Activated naive CD4-positive, alpha-beta T cell treated with anti-CD3 and anti-CD28 coated beads, Interleukin-2, amount 50 U/mL, for 72 hours (primary cell): ENCODE measurements at regions not wholly inside any gene's neighbourhood (a gene's known extent, or its start where the extent isn't known, plus 50 kb on each side); places are given as distances from the start of the nearest gene placed in this dataset.
A peak's percentile ranks its signal among the peaks of the same experiment; 100 is the strongest.

Source experiments
- ATAC-seq, 2 donors: fragments of 150-1000 bp; cut with Tn5 transposase; 2 replicates each; pipeline ENCODE4 v1.10.0; 2021; ENCODE audit warnings: mild to moderate bottlenecking in 2 of 2, moderate library complexity in 2 of 2
- DNase-seq, 2 donors: peaks; one replicate each; pipeline ENCODE4 v3.0.0; 2021 to 2022; ENCODE audit warnings: low spot score in 2 of 2
- H3K27ac Mint-ChIP-seq, 2 donors: one replicate each; pipeline ENCODE4 v1.8.0; 2022; ENCODE audit warnings: mild to moderate bottlenecking in 2 of 2, mixed read lengths in 2 of 2
- H3K36me3 Mint-ChIP-seq, 2 donors: one replicate each; pipeline ENCODE4 v1.8.0; 2022; ENCODE audit warnings: mixed read lengths in 2 of 2
- H3K9me3 Mint-ChIP-seq, 2 donors: one replicate each; pipeline ENCODE4 v1.8.0; 2022; ENCODE audit warnings: mixed read lengths in 2 of 2

DNA sequence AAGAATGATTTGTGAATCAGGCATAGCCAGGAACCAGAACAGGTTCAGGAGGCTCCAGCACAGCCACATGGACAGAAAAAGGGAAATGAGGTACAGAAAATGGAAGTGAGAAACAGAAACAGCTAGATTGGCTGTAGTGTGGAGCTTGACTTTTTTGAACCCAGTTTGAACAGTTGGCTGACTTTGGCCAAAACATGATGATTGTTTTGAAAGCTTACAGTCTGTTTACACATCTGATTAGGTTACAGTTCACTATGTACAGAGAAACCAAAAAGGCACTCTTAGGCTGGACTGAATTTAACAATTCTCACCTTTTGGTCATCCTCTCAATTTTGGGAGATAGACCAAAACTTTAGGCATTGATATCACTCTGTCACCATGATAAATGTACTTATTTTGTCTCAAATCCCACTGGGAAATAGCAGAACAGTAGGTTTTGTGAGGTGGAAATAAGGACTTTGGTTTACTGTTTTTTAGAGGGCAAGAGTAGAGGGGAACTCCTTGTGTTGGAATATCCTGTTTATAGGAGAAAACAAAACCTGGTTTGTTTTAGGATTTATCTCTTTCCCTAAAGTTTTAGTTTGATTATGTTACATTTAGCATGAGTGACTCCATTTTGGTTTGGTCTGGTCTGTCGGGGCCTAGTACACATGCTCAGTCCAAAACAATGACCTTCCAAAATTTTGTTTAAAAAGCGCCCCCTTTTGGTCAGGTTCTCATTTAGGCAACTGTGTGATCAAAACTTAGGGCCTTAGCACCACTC is 123.1 kb downstream of the OLIG3 start:
- Mint-ChIP-seq H3K9me3 (no peaks in the 10 kb centered on the region), H3K27ac (no peak overlapping the region), H3K36me3 (no peaks in the 10 kb centered on the region)
- DNase-seq (no peak), ATAC-seq (no peak)

DNA sequence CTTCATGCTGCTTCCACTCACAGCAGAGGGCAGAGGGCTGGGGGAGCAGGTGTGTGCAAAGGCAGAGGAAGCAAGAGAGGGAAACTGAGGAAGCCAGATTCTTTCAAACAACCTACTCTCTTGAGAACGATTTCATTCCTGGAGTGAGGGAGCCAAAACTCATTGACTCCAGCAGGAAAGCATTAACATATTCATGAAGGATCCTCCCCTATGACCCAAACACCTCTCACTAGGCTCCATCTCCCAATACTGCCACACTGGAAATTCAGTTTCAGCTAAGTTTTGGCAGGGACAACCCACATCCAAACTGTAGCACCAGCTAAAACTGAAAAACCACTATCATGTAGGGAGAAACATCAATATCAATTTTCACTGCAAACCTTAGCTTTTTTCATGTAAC is 125.1 kb downstream of the OLIG3 start:
- no peak overlapping the region for H3K27ac Mint-ChIP-seq
- DNase-seq (no peak), ATAC-seq (no peak)
- no peaks in the 10 kb centered on the region for H3K9me3 Mint-ChIP-seq
- H3K36me3 Mint-ChIP-seq = no peaks in the 10 kb centered on the region

DNA sequence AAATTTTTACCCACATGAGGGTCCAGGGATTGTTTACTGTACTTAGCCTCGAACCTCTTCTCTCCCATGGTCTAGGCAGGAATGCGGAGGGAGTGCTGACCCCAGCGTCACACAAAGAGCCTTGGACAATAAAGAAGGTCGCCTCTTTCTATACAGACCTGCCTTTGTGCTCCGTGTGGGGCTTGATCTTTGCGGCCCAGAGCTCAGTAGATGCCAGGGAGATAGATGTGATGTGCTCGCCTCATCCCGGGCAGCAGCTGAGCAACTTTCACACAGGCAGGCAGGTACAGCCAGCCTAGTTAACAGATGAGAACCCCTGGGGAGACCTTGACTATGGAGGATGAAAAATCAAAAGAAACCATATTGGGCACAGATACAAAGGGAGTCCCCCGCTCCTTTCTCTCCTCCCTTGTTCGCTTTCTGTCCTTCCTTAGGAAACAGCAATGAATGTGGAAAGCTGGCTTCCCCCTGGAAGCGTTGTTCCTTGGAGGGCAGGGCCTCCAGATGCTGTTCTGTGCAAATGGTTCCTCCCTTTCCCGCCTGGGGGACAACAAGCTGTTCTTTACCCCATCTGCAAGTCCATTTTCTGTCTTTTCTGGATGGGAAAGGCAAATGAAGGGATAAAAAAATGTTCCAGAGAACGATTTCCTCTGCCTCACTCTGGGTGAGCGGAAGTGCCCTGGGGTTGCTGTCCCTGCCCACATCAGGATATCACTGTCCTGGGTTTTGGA is 128.3 kb downstream of the OLIG3 start:
- Mint-ChIP-seq H3K36me3 (no peaks in the 10 kb centered on the region), H3K9me3 (no peaks in the 10 kb centered on the region), H3K27ac (no peak overlapping the region)
- ATAC-seq = no peak
- no peak for DNase-seq

- H3K36me3 Mint-ChIP-seq = no peaks in the 10 kb centered on the region
- ATAC-seq (peak; percentile 58 to 91), DNase-seq (no peak)
- peak overlapping the region in 1 of 2 donors; percentile 3 for H3K27ac Mint-ChIP-seq
- H3K9me3 Mint-ChIP-seq = no peaks in the 10 kb centered on the region
These were observed 130.4 kb downstream of the OLIG3 start for GRCh38 chr6:137363805-137364138.

GRCh38 chr6:137362878-137363804 is 131.1 kb downstream of the OLIG3 start:
- Mint-ChIP-seq H3K27ac (no peak overlapping the region), H3K36me3 (no peaks in the 10 kb centered on the region), H3K9me3 (no peaks in the 10 kb centered on the region)
- ATAC-seq (peak in 1 of 2 donors; percentile 68), DNase-seq (no peak)

GRCh38 chr6:137361701-137362100 is 132.5 kb downstream of the OLIG3 start:
- Mint-ChIP-seq H3K27ac (no peak overlapping the region), H3K36me3 (no peaks in the 10 kb centered on the region)
- DNase-seq = no peak

DNA sequence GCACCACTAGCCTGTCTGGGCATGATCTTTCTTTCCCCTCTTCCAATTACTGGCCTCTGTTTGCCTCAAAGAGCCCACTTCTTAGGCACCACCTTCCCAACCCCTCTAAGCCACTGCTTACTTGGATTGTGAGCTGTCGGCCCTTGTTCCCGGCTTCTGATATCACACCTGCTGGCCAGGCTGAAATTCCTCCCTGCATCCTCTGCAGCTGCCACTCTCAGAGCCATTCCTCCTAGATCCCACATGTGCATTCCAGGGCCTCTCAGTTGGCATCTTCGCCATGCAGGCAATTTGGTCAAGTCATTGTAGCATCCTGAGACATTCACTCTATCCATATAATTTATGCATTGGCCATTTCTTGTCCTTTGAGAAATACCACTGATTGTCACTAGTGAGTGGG is 135.9 kb downstream of the OLIG3 start:
- no peak overlapping the region for H3K27ac Mint-ChIP-seq
- ATAC-seq (no peak), DNase-seq (no peak)
- no peaks in the 10 kb centered on the region for H3K9me3 Mint-ChIP-seq
- H3K36me3 Mint-ChIP-seq = no peaks in the 10 kb centered on the region

More at GRCh38 chr6:137361701-137362100, 132.5 kb downstream of the OLIG3 start:
- no peak for ATAC-seq
- no peaks in the 10 kb centered on the region for H3K9me3 Mint-ChIP-seq

DNA sequence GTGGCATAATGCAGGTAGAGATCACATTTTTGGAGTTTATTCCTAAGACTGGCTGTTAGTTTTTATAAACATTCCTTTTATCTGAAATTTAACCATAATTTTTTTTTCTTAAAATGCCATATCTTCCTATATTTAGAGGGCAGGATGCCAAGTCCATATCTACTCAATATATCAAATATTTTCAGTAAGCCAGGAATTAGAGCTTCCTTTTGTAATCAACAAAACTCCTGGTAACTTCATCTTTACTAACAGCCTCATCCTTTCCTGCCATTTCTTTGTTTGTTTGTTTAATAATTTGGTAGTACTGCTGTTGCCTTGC is 136.3 kb downstream of the OLIG3 start:
- no peak overlapping the region for H3K27ac Mint-ChIP-seq
- H3K36me3 Mint-ChIP-seq = no peaks in the 10 kb centered on the region
- no peaks in the 10 kb centered on the region for H3K9me3 Mint-ChIP-seq
- no peak for ATAC-seq
- no peak for DNase-seq

GRCh38 chr6:137357263-137357947 is 136.8 kb downstream of the OLIG3 start:
- DNase-seq (no peak), ATAC-seq (no peak)
- Mint-ChIP-seq H3K9me3 (no peaks in the 10 kb centered on the region), H3K36me3 (no peaks in the 10 kb centered on the region), H3K27ac (no peak overlapping the region)

DNA sequence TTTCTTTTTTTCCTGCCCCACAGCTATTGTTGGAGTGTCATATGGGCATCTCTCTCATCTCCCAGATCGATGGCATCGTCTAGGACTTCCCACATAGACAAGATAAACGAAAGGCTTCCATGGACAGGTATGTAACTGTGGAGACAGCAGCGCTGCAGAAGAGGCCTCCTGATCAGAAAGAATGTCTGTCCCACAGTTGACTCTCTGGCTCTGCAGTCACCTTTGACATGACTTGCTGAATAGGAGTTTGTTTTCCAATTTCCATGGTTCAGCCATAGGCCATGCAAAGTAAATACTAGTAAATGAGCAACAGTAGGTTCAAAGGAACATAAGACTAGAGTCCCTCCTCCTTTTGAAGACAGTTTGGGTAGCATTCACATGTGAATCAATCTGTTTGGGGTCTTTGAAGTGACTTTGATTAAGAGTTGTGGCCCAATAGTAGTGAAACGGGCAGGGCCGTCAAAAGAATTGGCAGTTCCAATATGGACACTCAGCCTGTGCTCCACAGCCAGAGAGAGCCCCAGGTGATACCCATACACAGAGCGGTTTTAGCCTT is 134.7 kb upstream of the IFNGR1 start:
- H3K9me3 Mint-ChIP-seq = no peaks in the 10 kb centered on the region
- H3K27ac Mint-ChIP-seq = no peak overlapping the region
- ATAC-seq = no peak

GRCh38 chr6:137353346-137353745 is 134.2 kb upstream of the IFNGR1 start:
- ATAC-seq (peak; percentile 50 to 69), DNase-seq (no peak)
- no peak overlapping the region for H3K27ac Mint-ChIP-seq
- no peaks in the 10 kb centered on the region for H3K36me3 Mint-ChIP-seq
- H3K9me3 Mint-ChIP-seq = no peaks in the 10 kb centered on the region

More for the DNA sequence above, 134.7 kb upstream of the IFNGR1 start:
- DNase-seq = no peak
- H3K36me3 Mint-ChIP-seq = no peaks in the 10 kb centered on the region

- Mint-ChIP-seq H3K9me3 (no peaks in the 10 kb centered on the region), H3K27ac (no peak overlapping the region), H3K36me3 (no peaks in the 10 kb centered on the region)
- DNase-seq = no peak
- ATAC-seq = no peak
These were observed 133.7 kb upstream of the IFNGR1 start for GRCh38 chr6:137352859-137353258.

GRCh38 chr6:137351890-137352289 is 132.7 kb upstream of the IFNGR1 start:
- no peaks in the 10 kb centered on the region for H3K36me3 Mint-ChIP-seq
- no peaks in the 10 kb centered on the region for H3K9me3 Mint-ChIP-seq
- ATAC-seq = no peak
- no peak overlapping the region for H3K27ac Mint-ChIP-seq
- no peak for DNase-seq

DNA sequence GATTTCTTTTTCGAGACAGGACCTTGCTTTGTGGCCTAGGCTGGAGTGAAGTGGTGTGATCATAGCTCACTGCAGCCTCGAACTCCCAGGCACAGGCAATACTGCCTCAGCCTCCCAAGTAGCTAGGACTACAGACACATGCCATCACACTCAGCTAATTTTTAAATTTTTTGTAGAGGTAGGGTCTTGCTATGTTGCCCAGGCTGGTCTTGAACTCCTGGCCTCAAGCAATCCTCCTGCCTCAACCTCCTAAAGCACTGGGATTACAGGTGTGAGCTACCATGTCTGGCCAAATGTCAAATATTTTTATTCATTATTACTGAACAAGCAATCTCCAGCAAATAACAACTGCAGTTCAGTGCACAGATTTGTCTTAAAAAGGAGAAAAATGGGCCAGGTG is 131.7 kb upstream of the IFNGR1 start:
- ATAC-seq = no peak
- Mint-ChIP-seq H3K36me3 (no peaks in the 10 kb centered on the region), H3K9me3 (no peaks in the 10 kb centered on the region)

GRCh38 chr6:137349856-137350830 is 131.0 kb upstream of the IFNGR1 start:
- no peak for DNase-seq
- ATAC-seq = no peak
- H3K36me3 Mint-ChIP-seq = no peaks in the 10 kb centered on the region
- no peaks in the 10 kb centered on the region for H3K9me3 Mint-ChIP-seq
- no peak overlapping the region for H3K27ac Mint-ChIP-seq

More for the DNA sequence above, 131.7 kb upstream of the IFNGR1 start:
- no peak for DNase-seq
- no peak overlapping the region for H3K27ac Mint-ChIP-seq
